GM12874 (cell line): ENCODE measurements at regions not wholly inside any gene's neighbourhood (a gene's known extent, or its start where the extent isn't known, plus 50 kb on each side); places are given as distances from the start of the nearest gene placed in this dataset.

Experiments used
- TF ChIP-seq, protein P1 (sequence below): IDR thresholded peaks from 2 replicates; pipeline ENCODE4 v1.5.1; 2011; ENCODE audit warnings: low read depth, mild to moderate bottlenecking, control low read depth, low read length, moderate library complexity; ENCODE audit not compliant: insufficient read depth

DNA sequence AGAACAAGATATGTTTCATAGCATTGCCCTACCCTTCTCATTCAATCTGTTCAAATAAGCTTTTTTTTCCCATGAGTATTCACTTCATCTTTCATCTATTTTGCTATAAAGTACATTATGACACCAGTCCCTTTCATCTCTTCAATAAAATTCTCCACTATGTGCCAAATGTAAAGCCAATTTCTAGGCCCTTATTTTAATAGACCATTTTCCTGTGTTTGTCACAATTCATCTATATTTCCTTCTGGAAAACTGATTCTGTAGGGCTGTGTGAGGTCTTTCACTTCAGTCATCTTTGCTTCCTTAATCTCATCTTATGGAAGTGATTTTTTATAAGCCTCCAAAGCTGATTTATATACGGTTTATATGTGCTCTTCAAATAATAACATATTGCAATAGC, 992.4 kb upstream of the EYS start:
- TF ChIP-seq, protein P1, sequence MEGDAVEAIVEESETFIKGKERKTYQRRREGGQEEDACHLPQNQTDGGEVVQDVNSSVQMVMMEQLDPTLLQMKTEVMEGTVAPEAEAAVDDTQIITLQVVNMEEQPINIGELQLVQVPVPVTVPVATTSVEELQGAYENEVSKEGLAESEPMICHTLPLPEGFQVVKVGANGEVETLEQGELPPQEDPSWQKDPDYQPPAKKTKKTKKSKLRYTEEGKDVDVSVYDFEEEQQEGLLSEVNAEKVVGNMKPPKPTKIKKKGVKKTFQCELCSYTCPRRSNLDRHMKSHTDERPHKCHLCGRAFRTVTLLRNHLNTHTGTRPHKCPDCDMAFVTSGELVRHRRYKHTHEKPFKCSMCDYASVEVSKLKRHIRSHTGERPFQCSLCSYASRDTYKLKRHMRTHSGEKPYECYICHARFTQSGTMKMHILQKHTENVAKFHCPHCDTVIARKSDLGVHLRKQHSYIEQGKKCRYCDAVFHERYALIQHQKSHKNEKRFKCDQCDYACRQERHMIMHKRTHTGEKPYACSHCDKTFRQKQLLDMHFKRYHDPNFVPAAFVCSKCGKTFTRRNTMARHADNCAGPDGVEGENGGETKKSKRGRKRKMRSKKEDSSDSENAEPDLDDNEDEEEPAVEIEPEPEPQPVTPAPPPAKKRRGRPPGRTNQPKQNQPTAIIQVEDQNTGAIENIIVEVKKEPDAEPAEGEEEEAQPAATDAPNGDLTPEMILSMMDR, result no peak

DNA sequence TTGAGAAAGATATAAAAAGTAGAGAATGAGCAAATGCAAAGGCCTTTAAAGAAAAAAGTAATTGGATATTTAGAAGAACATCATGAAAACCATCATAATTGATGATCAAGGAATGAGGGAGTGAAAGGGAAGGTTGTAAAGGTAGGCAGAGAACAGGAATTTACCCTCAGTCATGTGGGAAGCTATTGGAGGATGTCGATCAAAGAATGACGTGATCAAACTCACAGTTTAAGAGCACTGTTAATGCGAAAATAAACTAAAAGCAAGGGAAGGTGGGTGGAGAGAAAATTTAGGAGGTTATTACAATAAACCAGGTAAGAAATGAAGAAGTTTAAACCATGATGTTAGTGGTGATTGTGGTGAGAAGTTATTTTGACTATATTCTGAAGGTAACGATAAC, 982.6 kb upstream of the EYS start:
- TF ChIP-seq, protein P1, result no peak

DNA sequence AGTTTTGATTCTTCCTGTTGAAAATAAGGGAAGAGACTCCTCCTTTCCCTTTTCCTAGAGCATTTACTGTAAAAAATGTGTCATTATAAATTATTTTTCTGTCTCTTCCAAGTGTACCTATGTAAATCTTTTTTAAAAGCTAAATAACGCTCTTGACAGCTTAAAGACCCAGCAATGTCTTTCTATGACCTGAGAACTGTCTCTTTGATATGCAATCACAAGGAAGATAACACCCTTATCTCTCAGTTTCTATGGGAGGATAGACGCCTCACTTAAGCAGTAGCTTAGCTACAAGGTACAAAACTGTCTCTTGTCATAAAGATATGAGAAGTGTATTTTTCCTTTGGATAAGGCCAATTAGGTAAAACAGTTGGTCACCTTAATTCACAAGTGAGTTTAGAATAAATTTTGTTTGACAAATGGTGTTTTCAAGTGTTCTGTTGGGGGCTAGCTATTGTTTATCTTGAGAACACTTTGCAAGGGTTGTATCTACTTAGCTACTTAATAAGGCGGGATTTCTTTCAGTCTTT, 980.6 kb upstream of the EYS start:
- TF ChIP-seq, protein P1, result no peak

DNA sequence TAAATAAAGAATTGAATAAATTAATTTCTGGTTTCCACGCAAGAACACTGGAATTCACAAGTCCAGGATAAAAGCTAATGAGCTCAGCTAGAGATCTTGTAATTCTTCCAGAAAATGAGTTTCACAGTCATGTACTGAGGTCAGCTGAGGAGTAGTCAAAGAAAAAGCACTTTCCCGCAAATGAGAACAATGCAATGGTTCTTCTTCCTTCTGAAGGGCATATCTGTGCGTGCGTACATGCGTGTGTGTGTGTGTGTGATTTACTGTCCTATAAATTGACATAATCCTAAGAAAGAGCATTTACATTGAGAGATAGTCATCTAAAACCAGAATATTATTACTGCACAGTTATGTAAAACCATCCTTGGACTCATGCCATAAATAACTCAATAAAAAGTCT, 968.9 kb upstream of the EYS start:
- TF ChIP-seq, protein P1, result no peak

DNA sequence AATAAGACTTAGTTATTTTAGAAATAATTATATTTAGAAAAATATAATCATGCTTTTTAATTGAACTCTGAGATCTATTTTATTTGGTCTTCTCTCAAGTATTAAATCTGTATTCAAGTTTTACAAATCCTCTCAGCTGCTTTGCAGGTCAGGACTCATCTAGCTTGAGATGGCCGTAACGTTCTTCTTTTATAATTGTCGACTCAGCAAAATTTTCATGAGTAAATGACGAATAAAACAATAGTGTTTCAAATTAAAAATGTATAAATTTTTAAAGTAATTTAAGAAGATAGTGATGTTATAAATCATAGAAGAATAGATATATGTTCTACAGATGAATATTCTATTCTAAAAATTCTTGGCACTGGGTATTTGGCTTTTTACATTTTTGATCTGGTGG, 957.1 kb upstream of the EYS start:
- TF ChIP-seq, protein P1, result no peak

DNA sequence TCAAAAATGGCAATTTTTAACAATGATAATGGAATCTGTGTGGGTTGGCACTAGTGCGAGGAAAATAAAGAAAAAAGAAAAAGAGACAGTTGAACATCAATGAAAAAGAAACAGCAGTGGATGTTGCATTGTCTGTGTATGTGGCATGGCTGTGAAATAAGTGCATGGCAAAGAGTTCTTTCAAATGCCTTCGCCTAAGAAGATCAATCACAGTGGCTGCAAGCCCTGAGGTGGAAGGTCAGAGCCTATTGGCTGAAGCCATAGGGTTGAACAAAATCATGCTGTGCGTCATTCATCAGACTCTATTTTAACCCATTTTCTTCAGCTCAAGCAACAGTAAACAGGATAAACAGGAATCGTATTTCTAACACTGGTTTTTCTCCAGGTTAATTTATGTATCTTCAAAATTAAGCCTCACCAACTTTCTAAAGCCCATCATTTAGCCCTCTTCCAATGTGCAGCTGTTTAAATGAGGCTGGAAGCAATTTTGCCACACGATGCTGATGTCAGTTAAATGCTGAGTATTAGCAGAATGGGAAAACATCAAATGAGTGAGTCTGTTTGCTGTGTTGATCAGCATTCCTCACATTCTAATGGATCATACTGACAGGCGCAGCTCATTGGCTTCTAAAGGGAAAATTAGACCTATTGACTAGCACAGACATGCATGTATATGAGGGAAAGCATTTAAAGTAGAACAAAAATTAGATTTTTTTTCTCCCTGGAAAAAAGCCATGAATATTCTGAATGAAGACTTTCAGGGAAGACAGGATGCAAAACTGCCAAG, 955.9 kb upstream of the EYS start:
- TF ChIP-seq, protein P1, result no peak

DNA sequence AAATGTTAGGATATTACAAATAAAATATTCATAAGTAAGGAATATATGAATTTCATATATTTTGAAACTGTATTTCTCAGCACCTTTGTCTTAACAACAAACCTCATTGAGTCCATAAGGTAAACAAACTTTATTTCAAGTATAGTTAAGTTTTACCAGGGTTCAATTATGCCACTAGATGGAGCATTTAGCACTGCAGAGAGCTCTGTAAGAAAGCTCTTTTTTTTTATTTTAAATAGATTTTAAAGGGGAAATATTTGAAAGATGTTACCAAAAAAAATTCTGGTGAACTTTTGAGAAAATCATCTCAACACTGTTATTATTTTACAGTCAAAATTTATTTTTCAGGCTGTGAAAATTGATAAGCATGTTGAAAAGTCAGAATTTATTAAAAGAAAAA, 955.2 kb upstream of the EYS start:
- TF ChIP-seq, protein P1, result no peak
